ENCODE measurements at regions not wholly inside any gene's neighbourhood (a gene's known extent, or its start where the extent isn't known, plus 50 kb on each side); places are given as distances from the start of the nearest gene placed in this dataset.

DNA sequence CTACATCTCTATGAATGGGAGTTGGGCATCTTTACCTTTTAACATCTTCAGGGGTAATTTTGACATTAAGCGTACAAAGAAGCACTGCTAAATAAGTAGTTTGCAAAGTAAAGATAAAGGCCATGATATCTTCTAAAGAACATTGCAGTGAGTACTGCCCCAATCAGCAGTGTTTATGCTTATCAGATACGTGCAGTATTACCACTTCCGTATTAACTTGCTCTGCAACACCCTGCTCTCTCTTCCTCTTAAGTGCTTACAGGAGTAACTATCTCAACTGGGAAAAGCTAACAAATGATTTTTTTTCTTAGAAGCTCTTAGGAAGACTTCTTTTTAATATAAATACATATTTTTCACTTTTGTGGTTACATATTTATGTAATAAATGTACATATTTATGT lies 793.7 kb upstream of the SLC10A2 start:
- TF ChIP-seq POLR2A (IDR thresholded peaks at IDR 0.05) (no peak), CTCF (IDR thresholded peaks at IDR 0.05) (no peak)

All from right lobe of liver (tissue), 4 donors.